Tibial artery (tissue), 4 donors: ENCODE measurements at regions not wholly inside any gene's neighbourhood (a gene's known extent, or its start where the extent isn't known, plus 50 kb on each side); places are given as distances from the start of the nearest gene placed in this dataset.

Experiments
- DNase-seq, 2 donors: peaks; one replicate each; pipeline ENCODE4 v3.0.0-alpha.2; 2019
- H3K27ac ChIP-seq, 2 donors: fragments of 200-600 bp; sonication (generic) in 1 of 2; 1 replicate in 1 of 2; 2 replicates in 1 of 2; pipeline ENCODE4 v1.5.1; 2018 to 2019; ENCODE audit warnings: mild to moderate bottlenecking in 1 of 2
- H3K27me3 ChIP-seq, 2 donors: fragments of 200-600 bp; sonication (generic) in 1 of 2; one replicate each; pipeline versions ENCODE4 v1.5.1 to v1.6.0; 2016 to 2019
- H3K36me3 ChIP-seq, 3 donors: fragments of 200-600 bp; sonication (generic) in 2 of 3; one replicate each; pipeline ENCODE4 v1.5.1; 2016 to 2019; ENCODE audit warnings: mild to moderate bottlenecking in 2 of 3
- H3K4me1 ChIP-seq, 4 donors: fragments of 200-600 bp; sonication (generic) in 2 of 4; 1 replicate in 3 of 4; 2 replicates in 1 of 4; pipeline ENCODE4 v1.5.1; 2016 to 2019
- H3K4me3 ChIP-seq, 2 donors: fragments of 200-600 bp; sonication (generic) in 1 of 2; 1 replicate in 1 of 2; 2 replicates in 1 of 2; pipeline ENCODE4 v1.5.1; 2018 to 2019; ENCODE audit warnings: mild to moderate bottlenecking in 2 of 2
- H3K9me3 ChIP-seq, 3 donors: fragments of 200-600 bp; sonication (generic) in 1 of 3; one replicate each; pipeline ENCODE4 v1.5.1; 2016 to 2019
- CTCF ChIP-seq, 2 experiments: fragments of 200-600 bp in 1 of 2; fragments of 450-650 bp in 1 of 2; IDR thresholded peaks; one replicate each; pipeline ENCODE4 v1.5.1; 2017 to 2019; ENCODE audit warnings: antibody characterized with exemption in 2 of 2, mild to moderate bottlenecking in 1 of 2, moderate library complexity in 1 of 2
- intact Hi-C: fragments of 100-400 bp; cut with DNase I; formaldehyde crosslinking; loops from one replicate; pipeline ENCODE4 v1.15.0; 2023; ENCODE audit warnings: low total_unique reads

GRCh38 chr3:11948331-11948730 is 55.9 kb upstream of the SYN2 start:
- no peaks in the 10 kb centered on the region for H3K4me1 ChIP-seq
- DNase-seq: no peak
- intact Hi-C loops: no loop called here
- no peaks in the 10 kb centered on the region for H3K9me3 ChIP-seq
- no peak overlapping the region for H3K4me3 ChIP-seq
- H3K27me3 ChIP-seq: peaks cover 0 to 10% of the 10 kb centered on the region in 2 donors
- no peaks in the 10 kb centered on the region for H3K36me3 ChIP-seq
- no peak for TF ChIP-seq CTCF (IDR thresholded peaks at IDR 0.05)
- no peak overlapping the region for H3K27ac ChIP-seq

- Histone ChIP-seq H3K9me3 (no peaks in the 10 kb centered on the region), H3K36me3 (no peaks in the 10 kb centered on the region), H3K27ac (no peak overlapping the region), H3K4me1 (no peaks in the 10 kb centered on the region), H3K4me3 (no peak overlapping the region), H3K27me3 (peaks cover 0 to 10% of the 10 kb centered on the region in 2 donors)
- no peak for TF ChIP-seq CTCF (IDR thresholded peaks at IDR 0.05)
- intact Hi-C loops: no loop called here
- DNase-seq: no peak
These were observed 55.3 kb upstream of the SYN2 start for GRCh38 chr3:11948866-11949265.

GRCh38 chr3:11949351-11949750 is 54.8 kb upstream of the SYN2 start:
- intact Hi-C loops: no loop called here
- Histone ChIP-seq H3K27ac (no peak overlapping the region), H3K4me1 (no peaks in the 10 kb centered on the region), H3K36me3 (no peaks in the 10 kb centered on the region), H3K27me3 (peaks cover 0 to 12% of the 10 kb centered on the region in 2 donors), H3K4me3 (no peak overlapping the region), H3K9me3 (no peaks in the 10 kb centered on the region)
- no peak for TF ChIP-seq CTCF (IDR thresholded peaks at IDR 0.05)
- no peak for DNase-seq

GRCh38 chr3:11950576-11950975 is 53.6 kb upstream of the SYN2 start:
- no peak for TF ChIP-seq CTCF (IDR thresholded peaks at IDR 0.05)
- H3K27me3 ChIP-seq: peaks cover 0 to 14% of the 10 kb centered on the region in 2 donors
- intact Hi-C loops: no loop called here
- no peaks in the 10 kb centered on the region for H3K36me3 ChIP-seq
- no peak overlapping the region for H3K27ac ChIP-seq
- no peaks in the 10 kb centered on the region for H3K9me3 ChIP-seq
- no peaks in the 10 kb centered on the region for H3K4me1 ChIP-seq
- no peak for DNase-seq
- no peak overlapping the region for H3K4me3 ChIP-seq

GRCh38 chr3:11953350-11953749 is 50.8 kb upstream of the SYN2 start:
- Histone ChIP-seq H3K36me3 (no peaks in the 10 kb centered on the region), H3K9me3 (no peaks in the 10 kb centered on the region), H3K27ac (no peak overlapping the region), H3K4me3 (no peak overlapping the region), H3K27me3 (peaks cover 0 to 14% of the 10 kb centered on the region in 2 donors), H3K4me1 (no peaks in the 10 kb centered on the region)
- intact Hi-C loops: no loop called here
- no peak for DNase-seq
- TF ChIP-seq CTCF (IDR thresholded peaks at IDR 0.05): no peak

GRCh38 chr3:11953778-11954177 is 50.4 kb upstream of the SYN2 start:
- no peak for DNase-seq
- no peaks in the 10 kb centered on the region for H3K9me3 ChIP-seq
- H3K4me3 ChIP-seq: no peak overlapping the region
- intact Hi-C loops: no loop called here
- no peaks in the 10 kb centered on the region for H3K4me1 ChIP-seq
- H3K27ac ChIP-seq: no peak overlapping the region
- peaks cover 0 to 11% of the 10 kb centered on the region in 2 donors for H3K27me3 ChIP-seq
- no peaks in the 10 kb centered on the region for H3K36me3 ChIP-seq
- no peak for TF ChIP-seq CTCF (IDR thresholded peaks at IDR 0.05)
